Natural killer cell treated with Interleukin-12 subunit alpha and Interleukin-12 subunit beta and Interleukin-15 and Interleukin-18, amount 100 ng/mL, for 72 hours (primary cell): ENCODE measurements at regions not wholly inside any gene's neighbourhood (a gene's known extent, or its start where the extent isn't known, plus 50 kb on each side); places are given as distances from the start of the nearest gene placed in this dataset.

Experiments used
- ATAC-seq, 2 donors: fragments of 150-1000 bp; cut with Tn5 transposase in 1 of 2; sonication (Bioruptor Pico), chemical (Tn5 transposase) in 1 of 2; 2 replicates each; pipeline ENCODE4 v1.10.0; 2021
- DNase-seq: peaks from one replicate; pipeline ENCODE4 v3.0.0; 2022; ENCODE audit warnings: low spot score
- H3K27ac Mint-ChIP-seq, 2 donors: 1 replicate in 1 of 2; 2 replicates in 1 of 2; pipeline ENCODE4 v1.8.0; 2022; ENCODE audit warnings: mixed read lengths in 2 of 2, mild to moderate bottlenecking in 1 of 2, moderate library complexity in 1 of 2
- H3K27me3 Mint-ChIP-seq, 2 donors: 1 replicate in 1 of 2; 2 replicates in 1 of 2; pipeline ENCODE4 v1.8.0; 2022; ENCODE audit warnings: mixed read lengths in 2 of 2
- H3K36me3 Mint-ChIP-seq: one replicate; pipeline ENCODE4 v1.8.0; 2022; ENCODE audit warnings: mixed read lengths
- H3K4me1 Mint-ChIP-seq, 2 donors: 1 replicate in 1 of 2; 2 replicates in 1 of 2; pipeline ENCODE4 v1.8.0; 2022; ENCODE audit warnings: low read depth in 2 of 2, mixed read lengths in 2 of 2, mild to moderate bottlenecking in 1 of 2
- H3K4me3 Mint-ChIP-seq: one replicate; pipeline ENCODE4 v1.8.0; 2022; ENCODE audit warnings: mixed read lengths
- H3K9me3 Mint-ChIP-seq: 2 replicates; pipeline ENCODE4 v1.8.0; 2022; ENCODE audit warnings: mixed read lengths

GRCh38 chr6:10276660-10277287 lies 138.1 kb downstream of the TFAP2A start:
- H3K27me3 Mint-ChIP-seq, result peaks cover 5 to 18% of the 10 kb centered on the region in 2 donors
- no peaks in the 10 kb centered on the region for H3K36me3 Mint-ChIP-seq
- peaks cover 11% of the 10 kb centered on the region for H3K9me3 Mint-ChIP-seq
- H3K27ac Mint-ChIP-seq, result no peak overlapping the region
- H3K4me1 Mint-ChIP-seq, result no peaks in the 10 kb centered on the region
- no peak for ATAC-seq
- no peak for DNase-seq
- no peak overlapping the region for H3K4me3 Mint-ChIP-seq

GRCh38 chr6:10276106-10276505 lies 138.8 kb downstream of the TFAP2A start:
- Mint-ChIP-seq H3K36me3 (no peaks in the 10 kb centered on the region), H3K9me3 (peaks cover 11% of the 10 kb centered on the region)

GRCh38 chr6:10272591-10272990 lies 142.3 kb downstream of the TFAP2A start:
- Mint-ChIP-seq H3K36me3 (no peaks in the 10 kb centered on the region), H3K4me1 (no peaks in the 10 kb centered on the region)

More at GRCh38 chr6:10276106-10276505, 138.8 kb downstream of the TFAP2A start:
- Mint-ChIP-seq H3K27me3 (peaks cover 5 to 21% of the 10 kb centered on the region in 2 donors), H3K4me1 (no peaks in the 10 kb centered on the region), H3K27ac (no peak overlapping the region), H3K4me3 (no peak overlapping the region)
- ATAC-seq (no peak), DNase-seq (no peak)

GRCh38 chr6:10271982-10272381 lies 142.9 kb downstream of the TFAP2A start:
- no peaks in the 10 kb centered on the region for H3K4me1 Mint-ChIP-seq
- no peak for ATAC-seq
- H3K9me3 Mint-ChIP-seq, result peaks cover 11% of the 10 kb centered on the region
- H3K27me3 Mint-ChIP-seq, result peaks cover 13 to 21% of the 10 kb centered on the region in 2 donors
- H3K36me3 Mint-ChIP-seq, result no peaks in the 10 kb centered on the region
- no peak overlapping the region for H3K27ac Mint-ChIP-seq
- no peak overlapping the region for H3K4me3 Mint-ChIP-seq
- DNase-seq, result no peak

More at GRCh38 chr6:10272591-10272990, 142.3 kb downstream of the TFAP2A start:
- no peak overlapping the region for H3K4me3 Mint-ChIP-seq
- DNase-seq (no peak), ATAC-seq (no peak)
- H3K27me3 Mint-ChIP-seq, result peaks cover 13 to 21% of the 10 kb centered on the region in 2 donors
- H3K9me3 Mint-ChIP-seq, result peaks cover 11% of the 10 kb centered on the region
- no peak overlapping the region for H3K27ac Mint-ChIP-seq

GRCh38 chr6:10269814-10270472 lies 144.9 kb downstream of the TFAP2A start:
- Mint-ChIP-seq H3K27ac (no peak overlapping the region), H3K4me3 (no peak overlapping the region)

GRCh38 chr6:10268611-10269310 lies 146.1 kb downstream of the TFAP2A start:
- no peaks in the 10 kb centered on the region for H3K4me1 Mint-ChIP-seq

More at GRCh38 chr6:10269814-10270472, 144.9 kb downstream of the TFAP2A start:
- DNase-seq (no peak), ATAC-seq (no peak)
- peaks cover 11% of the 10 kb centered on the region for H3K9me3 Mint-ChIP-seq
- H3K4me1 Mint-ChIP-seq, result no peaks in the 10 kb centered on the region
- H3K36me3 Mint-ChIP-seq, result peaks cover 7% of the 10 kb centered on the region
- peaks cover 13 to 26% of the 10 kb centered on the region in 2 donors for H3K27me3 Mint-ChIP-seq

GRCh38 chr6:10268111-10268510 lies 146.8 kb downstream of the TFAP2A start:
- Mint-ChIP-seq H3K27ac (no peak overlapping the region), H3K4me1 (no peaks in the 10 kb centered on the region), H3K9me3 (peaks cover 4% of the 10 kb centered on the region), H3K4me3 (no peak overlapping the region), H3K27me3 (peaks cover 13 to 17% of the 10 kb centered on the region in 2 donors), H3K36me3 (peaks cover 7% of the 10 kb centered on the region)
- no peak for DNase-seq
- no peak for ATAC-seq

More at GRCh38 chr6:10268611-10269310, 146.1 kb downstream of the TFAP2A start:
- Mint-ChIP-seq H3K27ac (no peak overlapping the region), H3K4me3 (no peak overlapping the region), H3K36me3 (peaks cover 7% of the 10 kb centered on the region), H3K9me3 (peaks cover 4% of the 10 kb centered on the region), H3K27me3 (peaks cover 13 to 17% of the 10 kb centered on the region in 2 donors)
- ATAC-seq (no peak), DNase-seq (no peak)

- H3K9me3 Mint-ChIP-seq, result no peaks in the 10 kb centered on the region
- H3K4me1 Mint-ChIP-seq, result no peaks in the 10 kb centered on the region
- DNase-seq, result no peak
- H3K27ac Mint-ChIP-seq, result no peak overlapping the region
- H3K27me3 Mint-ChIP-seq, result peaks cover 8 to 9% of the 10 kb centered on the region in 2 donors
- ATAC-seq, result no peak
- H3K36me3 Mint-ChIP-seq, result peaks cover 7% of the 10 kb centered on the region
- H3K4me3 Mint-ChIP-seq, result no peak overlapping the region
Measured at GRCh38 chr6:10266462-10266861, 148.4 kb downstream of the TFAP2A start.

GRCh38 chr6:10266061-10266460 lies 148.8 kb downstream of the TFAP2A start:
- DNase-seq, result no peak
- Mint-ChIP-seq H3K27ac (no peak overlapping the region), H3K4me1 (no peaks in the 10 kb centered on the region), H3K4me3 (no peak overlapping the region), H3K9me3 (no peaks in the 10 kb centered on the region), H3K36me3 (peaks cover 7% of the 10 kb centered on the region), H3K27me3 (peaks cover 8% of the 10 kb centered on the region in 2 donors)
- no peak for ATAC-seq

- H3K9me3 Mint-ChIP-seq, result no peaks in the 10 kb centered on the region
- peaks cover 0 to 8% of the 10 kb centered on the region in 2 donors for H3K27me3 Mint-ChIP-seq
- ATAC-seq (no peak), DNase-seq (no peak)
- H3K4me3 Mint-ChIP-seq, result no peak overlapping the region
- peaks cover 7% of the 10 kb centered on the region for H3K36me3 Mint-ChIP-seq
- no peaks in the 10 kb centered on the region for H3K4me1 Mint-ChIP-seq
- no peak overlapping the region for H3K27ac Mint-ChIP-seq
Measured at GRCh38 chr6:10262505-10262904, 152.4 kb downstream of the TFAP2A start.

- H3K4me3 Mint-ChIP-seq, result no peak overlapping the region
- no peaks in the 10 kb centered on the region for H3K9me3 Mint-ChIP-seq
- no peak overlapping the region for H3K27ac Mint-ChIP-seq
- H3K4me1 Mint-ChIP-seq, result no peaks in the 10 kb centered on the region
- H3K36me3 Mint-ChIP-seq, result no peaks in the 10 kb centered on the region
- ATAC-seq (no peak), DNase-seq (no peak)
- H3K27me3 Mint-ChIP-seq, result no peaks in the 10 kb centered on the region
Measured at GRCh38 chr6:10259671-10260070, 155.2 kb downstream of the TFAP2A start.

- Mint-ChIP-seq H3K27me3 (no peaks in the 10 kb centered on the region), H3K4me1 (no peaks in the 10 kb centered on the region), H3K27ac (no peak overlapping the region), H3K9me3 (no peaks in the 10 kb centered on the region), H3K4me3 (no peak overlapping the region), H3K36me3 (no peaks in the 10 kb centered on the region)
- no peak for ATAC-seq
- DNase-seq, result no peak
Measured at GRCh38 chr6:10258341-10258740, 156.5 kb downstream of the TFAP2A start.

GRCh38 chr6:10256113-10256690 lies 158.7 kb downstream of the TFAP2A start:
- no peaks in the 10 kb centered on the region for H3K4me1 Mint-ChIP-seq
- H3K36me3 Mint-ChIP-seq, result no peaks in the 10 kb centered on the region
- H3K9me3 Mint-ChIP-seq, result no peaks in the 10 kb centered on the region
- H3K27me3 Mint-ChIP-seq, result peaks cover 0 to 6% of the 10 kb centered on the region in 2 donors
- ATAC-seq, result no peak
- no peak overlapping the region for H3K4me3 Mint-ChIP-seq
- no peak for DNase-seq
- no peak overlapping the region for H3K27ac Mint-ChIP-seq
